ENCODE measurements at regions not wholly inside any gene's neighbourhood (a gene's known extent, or its start where the extent isn't known, plus 50 kb on each side); places are given as distances from the start of the nearest gene placed in this dataset.

DNA sequence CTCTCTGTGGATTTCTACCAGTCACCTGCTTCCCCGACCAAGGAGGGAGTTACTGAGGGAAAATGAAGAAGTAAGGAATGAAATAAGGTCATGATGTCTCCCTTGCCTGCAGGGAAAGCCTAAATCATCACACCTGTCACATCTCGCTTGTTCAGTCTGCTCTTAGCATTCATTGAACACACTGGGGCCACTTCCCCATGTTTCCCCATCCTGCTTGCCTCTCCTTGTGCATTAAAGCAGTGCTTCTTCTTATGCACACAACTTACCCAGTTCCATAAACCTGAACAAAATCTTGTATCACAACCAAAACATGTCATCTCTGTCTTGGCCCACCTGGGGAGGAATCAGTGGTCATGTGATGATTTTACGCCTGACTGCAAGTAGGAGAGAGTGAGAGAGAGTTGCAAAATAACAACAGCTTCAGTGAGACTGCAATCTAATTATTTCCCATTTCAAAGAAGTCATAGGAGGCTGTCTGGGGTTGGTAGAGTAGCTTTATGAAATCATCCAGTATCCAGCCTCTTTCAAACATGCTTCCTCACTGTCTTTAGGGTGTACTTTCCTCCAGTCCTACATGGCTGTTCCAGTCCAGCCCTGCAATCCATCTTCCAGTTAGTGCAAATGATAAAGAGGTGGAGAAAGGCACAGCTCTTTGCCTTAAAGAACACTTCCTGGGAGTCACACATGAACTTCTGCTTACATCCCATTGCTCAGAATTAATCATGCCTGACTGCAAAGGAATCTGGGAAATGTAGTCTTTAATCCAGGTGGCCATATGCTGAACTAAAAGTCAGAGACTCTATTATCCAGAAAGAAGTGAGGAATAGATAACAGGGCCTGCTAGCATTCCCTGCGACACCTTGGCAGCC, 220.1 kb downstream of the HAUS1 start:
- Histone ChIP-seq H3K9me3 (replicated peaks) (no peaks in the 10 kb centered on the region), H3K36me3 (no peaks in the 10 kb centered on the region), H3K27me3 (no peaks in the 10 kb centered on the region), H3K27ac (no peak overlapping the region), H3K4me1 (no peaks in the 10 kb centered on the region), H3K4me3 (no peak overlapping the region)
- DNase-seq: peak in 1 of 2 experiments; percentile 47

DNA sequence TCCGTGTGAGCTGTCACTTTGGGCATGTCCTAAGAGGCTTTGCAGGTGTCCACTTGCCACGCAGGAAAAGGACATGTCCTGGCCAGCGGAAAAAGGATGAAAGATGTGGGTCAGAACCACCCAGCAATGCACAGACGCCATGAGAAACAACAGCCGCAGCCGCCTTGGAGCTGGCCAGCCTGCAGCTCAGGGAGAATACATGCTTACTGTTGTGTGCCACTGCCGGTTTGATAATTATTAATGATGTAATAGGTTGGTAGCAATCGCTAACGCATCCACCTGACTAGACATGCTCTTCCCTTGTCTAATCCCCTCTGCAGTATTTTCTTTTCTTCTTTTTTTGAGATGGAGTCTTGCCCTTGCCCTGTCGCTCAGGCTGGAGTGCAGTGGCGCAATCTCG, 221.7 kb downstream of the HAUS1 start:
- Histone ChIP-seq H3K4me1 (no peaks in the 10 kb centered on the region), H3K27ac (no peak overlapping the region), H3K27me3 (no peaks in the 10 kb centered on the region), H3K4me3 (no peak overlapping the region), H3K9me3 (replicated peaks) (no peaks in the 10 kb centered on the region), H3K36me3 (no peaks in the 10 kb centered on the region)
- DNase-seq: no peak

GRCh38 chr18:46329736-46330246, 225.6 kb downstream of the HAUS1 start:
- no peak for DNase-seq
- H3K36me3 ChIP-seq: no peaks in the 10 kb centered on the region
- no peak overlapping the region for H3K4me3 ChIP-seq
- no peaks in the 10 kb centered on the region for H3K4me1 ChIP-seq
- no peaks in the 10 kb centered on the region for H3K27me3 ChIP-seq
- no peaks in the 10 kb centered on the region for H3K9me3 ChIP-seq (replicated peaks)
- no peak overlapping the region for H3K27ac ChIP-seq

- Histone ChIP-seq H3K27me3 (no peaks in the 10 kb centered on the region), H3K4me3 (no peak overlapping the region), H3K9me3 (replicated peaks) (no peaks in the 10 kb centered on the region), H3K4me1 (peaks cover 5% of the 10 kb centered on the region), H3K27ac (no peak overlapping the region), H3K36me3 (no peaks in the 10 kb centered on the region)
- no peak for DNase-seq
Observed at GRCh38 chr18:46331316-46331715, 227.1 kb downstream of the HAUS1 start.

DNA sequence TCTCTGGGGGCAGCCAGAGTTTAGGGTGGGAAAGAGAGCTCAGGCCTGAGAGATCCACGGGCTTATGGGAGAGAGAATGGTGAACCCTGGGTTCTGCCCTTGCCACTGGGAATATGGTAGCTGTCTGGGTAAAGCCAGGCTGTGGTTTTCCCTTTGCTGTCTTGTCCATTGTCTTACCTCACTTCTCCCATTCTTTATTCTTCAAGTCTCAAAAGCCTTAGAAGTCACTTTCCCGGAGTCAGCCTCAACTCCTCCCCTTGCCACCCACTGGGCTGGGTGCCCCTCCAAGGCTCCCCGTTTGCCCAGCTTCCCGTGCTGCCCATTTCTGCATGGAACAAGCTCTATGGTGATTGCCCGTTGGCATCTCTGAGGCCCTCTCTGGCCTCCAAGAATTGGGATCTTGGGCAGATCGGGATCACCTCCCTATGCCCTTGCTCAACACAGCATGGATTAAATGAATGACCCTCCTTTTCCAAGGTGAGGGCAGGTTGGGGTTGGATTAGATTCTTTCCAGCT, 228.2 kb downstream of the HAUS1 start:
- Histone ChIP-seq H3K27ac (no peak overlapping the region), H3K9me3 (replicated peaks) (no peaks in the 10 kb centered on the region), H3K4me1 (peaks cover 12% of the 10 kb centered on the region), H3K27me3 (no peaks in the 10 kb centered on the region), H3K4me3 (no peak overlapping the region), H3K36me3 (no peaks in the 10 kb centered on the region)
- no peak for DNase-seq

GRCh38 chr18:46332921-46333341, 228.7 kb downstream of the HAUS1 start:
- Histone ChIP-seq H3K9me3 (replicated peaks) (no peaks in the 10 kb centered on the region), H3K4me1 (peaks cover 14% of the 10 kb centered on the region), H3K36me3 (no peaks in the 10 kb centered on the region), H3K27me3 (no peaks in the 10 kb centered on the region), H3K27ac (no peak overlapping the region), H3K4me3 (peak overlapping the region; percentile 83)
- no peak for DNase-seq

GRCh38 chr18:46333431-46334135, 229.4 kb downstream of the HAUS1 start:
- DNase-seq: peak; percentile 47 to 70
- H3K27me3 ChIP-seq: no peaks in the 10 kb centered on the region
- H3K36me3 ChIP-seq: no peaks in the 10 kb centered on the region
- peaks cover 18% of the 10 kb centered on the region for H3K4me1 ChIP-seq
- H3K9me3 ChIP-seq (replicated peaks): no peaks in the 10 kb centered on the region
- no peak overlapping the region for H3K27ac ChIP-seq
- peak overlapping the region; percentile 83 for H3K4me3 ChIP-seq

GRCh38 chr18:46334868-46335281, 230.7 kb downstream of the HAUS1 start:
- H3K27me3 ChIP-seq: no peaks in the 10 kb centered on the region
- peak overlapping the region; percentile 57; the same call in 1 of the 2 replicates for H3K27ac ChIP-seq
- peaks cover 27% of the 10 kb centered on the region for H3K4me1 ChIP-seq
- peak overlapping the region; percentile 83 for H3K4me3 ChIP-seq
- H3K9me3 ChIP-seq (replicated peaks): no peaks in the 10 kb centered on the region
- peak; percentile 35 to 42 for DNase-seq
- H3K36me3 ChIP-seq: no peaks in the 10 kb centered on the region

DNA sequence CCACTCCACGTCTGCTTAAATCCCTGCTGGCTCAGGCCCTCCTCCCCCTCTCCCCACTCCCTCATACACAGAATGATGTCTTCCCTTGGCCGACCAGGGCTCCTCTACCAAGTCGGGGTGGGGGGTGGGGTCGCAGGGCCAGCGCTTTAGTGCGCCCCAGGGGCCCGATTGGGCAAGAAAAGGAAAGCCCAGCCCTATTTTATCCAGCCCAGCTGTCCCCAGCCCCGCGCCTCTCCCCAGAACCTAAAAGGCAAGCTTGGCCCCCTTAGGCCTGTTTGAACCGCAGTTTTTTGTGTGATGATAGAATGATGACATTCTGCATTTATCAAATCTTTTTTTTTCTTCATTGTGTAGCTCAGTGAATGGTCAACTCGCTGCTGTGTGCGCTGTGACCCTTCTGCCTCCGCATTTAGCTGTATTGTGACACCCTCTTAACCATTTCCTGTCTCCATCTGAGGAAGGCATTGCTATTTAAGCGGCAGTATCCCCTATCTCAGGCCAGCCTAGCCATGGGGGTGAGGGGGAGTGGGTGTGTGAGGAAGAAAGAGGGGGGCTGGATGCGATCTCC, 231.4 kb downstream of the HAUS1 start:
- Histone ChIP-seq H3K4me1 (peaks cover 27% of the 10 kb centered on the region), H3K36me3 (no peaks in the 10 kb centered on the region), H3K27ac (peak overlapping the region; percentile 57; the same call in 1 of the 2 replicates), H3K9me3 (replicated peaks) (no peaks in the 10 kb centered on the region), H3K27me3 (no peaks in the 10 kb centered on the region), H3K4me3 (peak overlapping the region; percentile 83)
- DNase-seq: peak; percentile 47 to 72

GRCh38 chr18:46336278-46337111, 232.3 kb downstream of the HAUS1 start:
- H3K4me1 ChIP-seq: peaks cover 27% of the 10 kb centered on the region
- H3K36me3 ChIP-seq: no peaks in the 10 kb centered on the region
- no peaks in the 10 kb centered on the region for H3K9me3 ChIP-seq (replicated peaks)
- no peak for DNase-seq
- no peak overlapping the region for H3K27ac ChIP-seq
- no peaks in the 10 kb centered on the region for H3K27me3 ChIP-seq
- peak overlapping the region; percentile 83 for H3K4me3 ChIP-seq

- no peak for DNase-seq
- Histone ChIP-seq H3K4me1 (peaks cover 27% of the 10 kb centered on the region), H3K4me3 (no peak overlapping the region), H3K27me3 (no peaks in the 10 kb centered on the region), H3K9me3 (replicated peaks) (no peaks in the 10 kb centered on the region), H3K36me3 (no peaks in the 10 kb centered on the region), H3K27ac (no peak overlapping the region)
Observed at GRCh38 chr18:46337271-46337670, 233.1 kb downstream of the HAUS1 start.

GRCh38 chr18:46338205-46338604, 234.0 kb downstream of the HAUS1 start:
- H3K27ac ChIP-seq: peak overlapping the region; percentile 48
- H3K4me3 ChIP-seq: no peak overlapping the region
- no peaks in the 10 kb centered on the region for H3K27me3 ChIP-seq
- H3K36me3 ChIP-seq: no peaks in the 10 kb centered on the region
- peaks cover 27% of the 10 kb centered on the region for H3K4me1 ChIP-seq
- DNase-seq: peak; percentile 62 to 79
- H3K9me3 ChIP-seq (replicated peaks): no peaks in the 10 kb centered on the region

GRCh38 chr18:46338766-46339165, 234.6 kb downstream of the HAUS1 start:
- no peaks in the 10 kb centered on the region for H3K27me3 ChIP-seq
- H3K9me3 ChIP-seq (replicated peaks): no peaks in the 10 kb centered on the region

DNA sequence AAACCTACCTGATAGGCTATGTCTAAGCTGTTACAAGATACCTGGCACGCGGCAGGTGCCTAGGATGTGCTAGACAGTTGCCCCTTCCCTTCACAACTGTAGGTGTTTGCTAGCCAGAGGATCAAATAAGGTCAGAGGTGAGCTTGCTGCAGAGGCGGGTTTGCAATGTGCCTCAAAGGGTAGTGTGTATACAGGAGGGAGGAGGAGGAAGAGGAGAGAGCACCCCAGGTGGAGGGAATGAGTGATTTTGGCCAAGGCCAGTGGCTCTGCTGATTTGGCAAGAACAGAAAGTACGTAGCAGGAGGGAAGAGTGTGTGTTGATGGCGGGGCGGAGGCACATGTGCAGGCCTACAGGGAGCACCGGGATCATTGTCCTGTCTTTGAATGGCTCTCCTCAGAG, 236.5 kb downstream of the HAUS1 start:
- no peaks in the 10 kb centered on the region for H3K27me3 ChIP-seq
- no peaks in the 10 kb centered on the region for H3K36me3 ChIP-seq
- H3K4me3 ChIP-seq: no peak overlapping the region
- DNase-seq: no peak
- H3K9me3 ChIP-seq (replicated peaks): no peaks in the 10 kb centered on the region
- no peak overlapping the region for H3K27ac ChIP-seq
- H3K4me1 ChIP-seq: peaks cover 39% of the 10 kb centered on the region

More at GRCh38 chr18:46338766-46339165, 234.6 kb downstream of the HAUS1 start:
- peak overlapping the region; percentile 48 for H3K27ac ChIP-seq
- no peaks in the 10 kb centered on the region for H3K36me3 ChIP-seq
- no peak overlapping the region for H3K4me3 ChIP-seq
- peaks cover 32% of the 10 kb centered on the region for H3K4me1 ChIP-seq
- DNase-seq: peak; percentile 37 to 66

All from SJCRH30 (cell line).